Left colon (tissue), 2 donors: ENCODE measurements at regions not wholly inside any gene's neighbourhood (a gene's known extent, or its start where the extent isn't known, plus 50 kb on each side); places are given as distances from the start of the nearest gene placed in this dataset.

Source experiments
- ATAC-seq: fragments of 200-7000 bp; cut with Tn5 transposase; one replicate; pipeline ENCODE4 v1.9.1; 2020; ENCODE audit warnings: mild to moderate bottlenecking, moderate library complexity
- DNase-seq, 2 donors: peaks; one replicate each; pipeline ENCODE4 v3.0.0-alpha.2; 2020
- intact Hi-C, 2 donors: fragments of 100-400 bp; cut with DNase I in 1 of 2; cut with micrococcal nuclease in 1 of 2; formaldehyde crosslinking; loops; one replicate each; pipeline versions ENCODE4 v1.11.2 to v1.14.0; 2022; cut with DNase I, micrococcal nuclease
- donor health status: DM: no; HTN: no; CAD: no.
- donor health status: DM: yes; HTN: yes; CAD: no.

DNA sequence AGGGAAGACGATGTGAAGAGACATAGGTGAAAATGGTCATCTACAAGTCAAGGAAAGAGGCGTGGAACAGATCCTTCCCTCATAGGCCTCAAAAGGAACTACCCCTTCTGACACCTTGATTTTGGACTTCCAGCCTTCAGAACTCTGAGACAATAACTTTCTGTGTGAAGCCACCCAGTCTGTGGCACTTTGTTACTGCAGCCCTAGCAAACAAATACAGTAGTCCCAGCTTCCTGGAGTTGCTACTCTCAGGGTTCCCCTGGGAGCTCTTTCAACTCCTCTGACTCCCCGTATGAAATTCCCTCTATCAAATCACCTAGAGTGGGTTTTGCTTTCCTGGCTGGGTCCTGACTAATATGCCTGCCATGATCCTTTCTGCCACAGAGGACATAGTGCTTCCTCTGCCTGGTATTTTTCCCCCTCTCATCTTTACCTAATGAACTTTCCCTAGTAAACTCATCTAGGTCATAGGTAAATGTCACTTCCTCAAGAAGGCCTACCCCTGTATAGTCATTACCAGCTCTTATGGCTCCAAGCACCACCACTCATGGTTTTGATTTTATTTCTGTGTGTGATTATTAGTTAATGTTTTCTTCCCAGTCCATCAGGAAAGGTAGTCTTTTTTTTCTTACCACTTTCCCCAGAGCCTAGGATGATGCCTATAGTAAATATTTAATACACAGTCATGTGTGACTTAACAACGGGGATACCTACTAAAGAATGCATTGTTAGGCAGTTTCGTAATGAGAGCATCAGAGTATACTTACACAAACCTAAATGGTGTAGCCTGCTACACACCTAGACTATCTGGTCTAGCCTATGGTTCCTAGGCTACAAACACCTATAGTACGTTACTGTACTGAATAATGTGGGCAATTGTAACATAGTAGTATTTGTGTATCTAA lies 111.5 kb upstream of the LGALSL start:
- intact Hi-C loops, result no loop called here
- ATAC-seq (peak; percentile 85), DNase-seq (no peak)

GRCh38 chr2:64344999-64345576 lies 108.9 kb upstream of the LGALSL start:
- ATAC-seq (no peak), DNase-seq (no peak)
- intact Hi-C loops, result no loop called here

DNA sequence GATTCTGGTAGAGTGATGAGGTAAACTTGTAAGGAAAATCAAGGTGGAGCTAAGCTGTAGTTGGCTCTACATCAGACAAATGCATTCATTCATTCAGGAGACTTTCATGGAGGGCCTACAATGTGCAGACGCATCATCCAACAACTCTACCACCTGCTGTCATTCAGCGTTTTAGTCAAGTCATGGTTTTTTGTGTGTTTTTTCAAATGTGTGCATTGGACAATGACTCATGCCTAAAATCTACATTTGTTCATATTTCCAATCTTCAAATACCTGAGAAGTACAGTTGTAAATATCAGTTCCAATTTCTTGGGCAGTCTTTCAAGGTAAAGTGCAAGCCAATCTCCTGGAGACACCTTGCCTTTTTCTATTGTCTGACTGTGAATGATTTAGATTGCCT lies 108.0 kb upstream of the LGALSL start:
- DNase-seq (no peak), ATAC-seq (no peak)
- intact Hi-C loops, result no loop called here

- intact Hi-C loops, result no loop called here
- no peak for ATAC-seq
- DNase-seq, result no peak
These were observed 105.4 kb upstream of the LGALSL start for GRCh38 chr2:64348386-64349130.

- DNase-seq, result no peak
- intact Hi-C loops, result no loop called here
- ATAC-seq, result no peak
These were observed 104.8 kb upstream of the LGALSL start for GRCh38 chr2:64349131-64349530.

DNA sequence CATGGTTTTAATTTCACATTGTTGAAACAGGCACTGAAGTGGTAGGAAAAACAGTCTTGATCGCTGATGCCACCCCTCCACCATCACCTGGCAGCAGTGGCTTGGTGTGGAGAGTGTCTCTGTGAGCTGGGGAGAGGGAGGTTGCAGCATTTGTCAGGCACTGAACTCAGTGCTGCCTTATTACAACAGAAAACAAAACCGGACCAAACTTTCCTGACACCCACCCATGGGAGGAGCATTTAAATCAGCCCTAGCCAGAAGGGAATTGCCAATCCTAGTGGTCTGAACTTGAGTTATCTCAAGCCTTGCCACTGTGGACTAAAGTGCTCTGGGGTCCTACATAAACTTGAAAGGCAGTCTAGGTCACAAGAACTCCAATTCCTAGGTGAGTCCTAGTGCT lies 103.0 kb upstream of the LGALSL start:
- ATAC-seq, result no peak
- DNase-seq, result no peak
- intact Hi-C loops, result no loop called here

- DNase-seq, result no peak
- peak; percentile 96 for ATAC-seq
- intact Hi-C loops, result no loop called here
These were observed 101.7 kb upstream of the LGALSL start for GRCh38 chr2:64352292-64352691.

GRCh38 chr2:64354857-64355680 lies 98.9 kb upstream of the LGALSL start:
- no peak for ATAC-seq
- DNase-seq, result no peak
- intact Hi-C loops, result no loop called here

DNA sequence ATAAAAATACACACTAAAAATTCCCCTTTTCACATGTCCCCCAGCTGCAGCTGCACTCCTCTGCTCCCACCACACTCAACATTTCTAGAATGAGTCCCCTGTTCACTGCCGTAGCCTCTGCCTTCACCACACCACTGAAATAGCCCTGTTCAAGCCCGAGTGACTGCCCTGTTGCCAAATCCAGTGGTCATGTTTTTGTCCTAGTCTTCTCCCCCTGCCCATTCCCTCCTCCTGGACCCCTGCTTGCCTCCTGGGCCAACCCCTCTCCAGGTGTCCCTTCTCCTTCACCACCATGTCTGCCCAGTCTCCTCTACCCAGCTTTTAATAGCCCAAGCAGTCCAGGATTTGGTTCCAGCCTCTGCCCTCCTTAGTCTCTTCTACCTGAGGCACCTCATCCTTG lies 97.1 kb upstream of the LGALSL start:
- ATAC-seq, result no peak
- no peak for DNase-seq
- intact Hi-C loops, result no loop called here

DNA sequence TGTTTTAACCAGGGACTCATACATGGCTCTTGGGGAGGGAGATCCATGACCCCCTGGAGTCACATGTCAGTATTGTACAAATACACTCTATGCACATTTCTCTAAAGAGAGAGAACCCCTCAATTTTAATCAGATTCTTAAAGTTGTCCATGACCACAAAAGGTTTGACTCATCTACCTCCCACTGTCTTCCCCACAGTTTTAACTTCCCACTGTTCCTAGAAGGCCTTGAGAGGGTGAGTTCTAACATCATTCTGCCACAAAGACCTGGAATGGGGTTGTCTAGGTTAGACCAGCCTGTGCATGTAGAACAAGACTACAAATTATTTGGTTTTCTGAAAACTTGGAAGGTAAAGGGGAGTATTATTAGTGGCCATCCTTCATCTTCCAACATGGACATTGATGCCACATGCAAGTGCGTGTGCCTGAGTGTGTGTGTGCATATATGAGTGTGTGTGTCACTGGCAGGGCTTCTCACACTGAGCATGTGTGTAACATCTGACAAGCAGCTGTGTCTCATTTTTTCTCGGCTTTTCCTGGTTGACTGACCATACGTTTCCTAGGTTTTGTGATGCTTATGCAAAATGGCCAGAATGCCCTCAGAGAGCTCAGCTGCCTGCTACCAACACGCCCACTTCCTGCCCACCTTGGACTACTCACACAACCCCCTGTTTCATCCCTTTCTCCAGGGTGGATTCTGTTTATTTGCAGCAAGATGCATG lies 94.6 kb upstream of the LGALSL start:
- peak; percentile 7 for ATAC-seq
- DNase-seq, result no peak
- intact Hi-C loops, result no loop called here

GRCh38 chr2:64359892-64360657 lies 93.9 kb upstream of the LGALSL start:
- DNase-seq (peak; percentile 75 to 86), ATAC-seq (peak; percentile 91)
- intact Hi-C loops, result no loop called here

GRCh38 chr2:64361151-64361938 lies 92.6 kb upstream of the LGALSL start:
- intact Hi-C loops, result no loop called here
- ATAC-seq (no peak), DNase-seq (no peak)

DNA sequence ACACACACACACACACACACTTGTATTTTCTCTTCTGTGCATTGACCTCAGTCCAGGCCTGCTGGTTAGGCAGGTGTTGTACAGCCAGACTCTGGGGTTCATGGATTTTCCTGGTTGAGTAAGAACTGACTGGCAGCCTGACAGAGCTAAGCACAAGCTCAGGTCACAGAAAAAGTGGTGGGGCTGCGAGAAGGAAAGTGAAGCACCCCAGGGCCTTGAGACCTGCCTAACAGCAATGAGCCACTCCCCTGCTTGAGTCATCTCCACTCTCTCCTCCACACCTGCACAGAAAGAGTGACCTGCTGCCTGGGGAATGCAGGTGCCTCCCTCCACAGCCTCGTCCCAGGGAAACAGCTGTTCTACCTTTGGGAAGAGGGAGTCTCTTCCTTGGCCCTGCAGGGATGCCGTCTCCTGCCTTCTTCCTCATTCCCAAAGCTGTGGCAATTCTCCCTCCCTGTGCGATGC lies 91.4 kb upstream of the LGALSL start:
- DNase-seq (peak; percentile 21 to 53), ATAC-seq (peak; percentile 77)
- intact Hi-C loops, result no loop called here

- ATAC-seq, result no peak
- no peak for DNase-seq
- intact Hi-C loops, result no loop called here
These were observed 90.8 kb upstream of the LGALSL start for GRCh38 chr2:64363140-64363539.

DNA sequence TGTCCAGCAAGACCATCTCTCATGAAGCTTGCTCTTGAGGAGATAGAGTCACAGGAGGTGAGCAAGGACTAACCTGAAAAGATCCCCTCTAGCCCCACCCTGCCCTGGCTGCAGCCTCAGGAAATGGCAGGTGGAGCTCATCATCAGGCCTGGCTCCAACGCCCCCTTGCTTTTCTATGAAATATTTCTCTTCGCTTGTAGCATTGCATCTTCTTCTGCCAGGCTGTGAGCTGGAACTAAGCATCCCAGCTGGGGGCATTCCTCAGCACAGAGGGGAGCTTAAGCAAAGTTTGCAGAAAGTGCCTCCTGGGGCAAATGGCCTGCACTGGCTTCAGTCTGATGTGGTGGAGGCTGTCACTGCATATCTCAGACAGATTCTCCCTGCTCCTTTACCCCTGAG lies 90.1 kb upstream of the LGALSL start:
- intact Hi-C loops, result no loop called here
- ATAC-seq (no peak), DNase-seq (no peak)

DNA sequence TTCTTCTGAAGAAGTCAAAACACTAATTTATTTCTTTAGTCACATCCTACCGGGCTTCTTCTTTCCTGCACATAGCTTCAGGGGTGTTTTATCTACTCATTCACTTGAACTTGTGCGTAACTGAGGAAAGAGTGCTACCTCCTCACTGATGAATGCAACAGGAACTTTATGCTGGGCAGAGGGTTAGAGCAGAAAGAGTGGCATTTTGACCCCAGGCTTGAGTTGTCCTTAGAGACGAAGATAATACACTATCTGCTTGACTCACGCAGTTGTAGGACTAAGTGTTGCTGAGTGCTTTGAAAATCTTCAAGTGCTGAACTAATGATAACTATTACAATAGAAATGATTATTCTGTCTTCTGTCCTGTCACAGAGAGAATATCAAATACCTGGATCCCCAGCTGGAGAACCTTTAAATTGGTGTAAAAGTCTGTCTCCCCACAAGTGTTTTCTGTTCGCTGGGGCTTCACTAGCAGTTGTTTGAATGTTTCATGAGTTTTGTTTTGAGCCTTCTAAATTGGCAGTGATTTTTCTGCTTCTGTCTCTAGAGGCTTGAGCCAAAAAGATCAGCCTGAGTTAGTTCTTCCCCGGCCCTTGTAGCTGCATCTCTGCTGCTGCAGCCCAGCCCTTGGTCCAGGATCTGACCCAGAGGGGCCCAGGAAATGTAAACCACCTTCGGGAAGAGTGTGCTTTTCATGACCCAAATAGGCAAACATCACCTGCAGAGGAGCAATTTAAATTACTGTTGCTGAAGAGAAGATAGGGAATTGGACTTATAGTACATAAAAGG lies 86.3 kb upstream of the LGALSL start:
- DNase-seq, result no peak
- ATAC-seq, result no peak
- intact Hi-C loops, result no loop called here
